Keratinocyte (primary cell): ENCODE measurements at regions not wholly inside any gene's neighbourhood (a gene's known extent, or its start where the extent isn't known, plus 50 kb on each side); places are given as distances from the start of the nearest gene placed in this dataset.

Experiments used
- DNase-seq: peaks from one replicate; pipeline ENCODE4 v3.0.0-alpha.2; 2011; ENCODE audit warnings: low read depth, missing footprints, low spot score
- FAIRE-seq: peaks from 2 replicates; lab custom pipeline; 2011; peaks lifted over from hg19 to GRCh38; lab: Jason Lieb, UNC
- H2AFZ ChIP-seq: 2 replicates; pipeline ENCODE4 v1.6.0; 2012; ENCODE audit warnings: low read length, control low read depth, inconsistent platforms; ENCODE audit not compliant: control insufficient read depth
- H3K27ac ChIP-seq: 2 replicates; pipeline ENCODE4 v1.5.1; 2011; ENCODE audit warnings: low read length; ENCODE audit not compliant: control insufficient read depth, insufficient read depth
- H3K27me3 ChIP-seq: 3 replicates; pipeline ENCODE4 v1.6.0; 2011; ENCODE audit warnings: low read length; ENCODE audit not compliant: control insufficient read depth, insufficient read depth; ENCODE audit errors: extremely low read depth
- H3K36me3 ChIP-seq, 2 experiments: 2 replicates in 1 of 2; 3 replicates in 1 of 2; pipeline ENCODE4 v1.5.1; 2011; ENCODE audit warnings: low read length in 2 of 2, mild to moderate bottlenecking in 1 of 2; ENCODE audit not compliant: control insufficient read depth in 2 of 2, insufficient read depth in 2 of 2; ENCODE audit errors: extremely low read depth in 1 of 2
- H3K4me1 ChIP-seq: 3 replicates; pipeline ENCODE4 v1.5.1; 2011; ENCODE audit warnings: low read length; ENCODE audit not compliant: control insufficient read depth, insufficient read depth; ENCODE audit errors: extremely low read depth
- H3K4me2 ChIP-seq: 3 replicates; pipeline ENCODE4 v1.6.0; 2011; ENCODE audit warnings: low read depth, low read length; ENCODE audit not compliant: control insufficient read depth, insufficient read depth; ENCODE audit errors: extremely low read depth
- H3K4me3 ChIP-seq, 3 experiments: fragments of 200-600 bp in 1 of 3; sonication (generic) in 1 of 3; 2 replicates in 2 of 3; 3 replicates in 1 of 3; pipeline ENCODE4 v1.5.1; 2011 to 2016; ENCODE audit warnings: low read length in 3 of 3, mild to moderate bottlenecking in 3 of 3, control low read depth in 2 of 3, inconsistent platforms in 1 of 3, low read depth in 1 of 3, mixed read lengths in 1 of 3, mixed run types in 1 of 3, moderate library complexity in 1 of 3; ENCODE audit not compliant: control insufficient read depth in 2 of 3, insufficient read depth in 2 of 3; ENCODE audit errors: extremely low read depth in 1 of 3
- H3K79me2 ChIP-seq: 2 replicates; pipeline ENCODE4 v1.6.0; 2012; ENCODE audit warnings: low read length; ENCODE audit not compliant: control insufficient read depth, insufficient read depth
- H3K9ac ChIP-seq: 3 replicates; pipeline ENCODE4 v1.6.0; 2011; ENCODE audit warnings: low read length; ENCODE audit not compliant: control insufficient read depth, insufficient read depth; ENCODE audit errors: extremely low read depth
- H3K9me1 ChIP-seq: 3 replicates; pipeline ENCODE4 v1.6.0; 2011; ENCODE audit warnings: low read length; ENCODE audit not compliant: control insufficient read depth, insufficient read depth; ENCODE audit errors: extremely low read depth
- H3K9me3 ChIP-seq: 2 replicates; pipeline ENCODE4 v1.5.1; 2012; ENCODE audit warnings: low read depth, low read length; ENCODE audit not compliant: control insufficient read depth
- H4K20me1 ChIP-seq: 3 replicates; pipeline ENCODE4 v1.6.0; 2011; ENCODE audit warnings: low read length; ENCODE audit not compliant: control insufficient read depth, insufficient read depth; ENCODE audit errors: extremely low read depth
- CTCF ChIP-seq, 3 experiments: IDR thresholded peaks in 1 of 3; conservative IDR thresholded peaks in 1 of 3; optimal IDR thresholded peaks in 1 of 3; 2 replicates in 2 of 3; 3 replicates in 1 of 3; pipeline versions ENCODE3 to v1.5.1; 2011; ENCODE audit warnings: low read length in 3 of 3, mild to moderate bottlenecking in 3 of 3, moderate library complexity in 2 of 3, control low read depth in 1 of 3, inconsistent platforms in 1 of 3; ENCODE audit not compliant: insufficient read depth in 2 of 3; ENCODE audit errors: extremely low read depth in 1 of 3
- EZH2 ChIP-seq: IDR thresholded peaks from one replicate; pipeline ENCODE4 v1.6.1; 2012; ENCODE audit warnings: inconsistent platforms, mild to moderate bottlenecking, low read length, moderate library complexity
- dilution Hi-C: fragments of 300-500 bp; cut with MboI; formaldehyde crosslinking; loops from one replicate; pipeline ENCODE4 v1.7.0; 2020; ENCODE audit warnings: low sequenced_read_pairs; ENCODE audit not compliant: extremely low pct_ligation_motif_present

DNA sequence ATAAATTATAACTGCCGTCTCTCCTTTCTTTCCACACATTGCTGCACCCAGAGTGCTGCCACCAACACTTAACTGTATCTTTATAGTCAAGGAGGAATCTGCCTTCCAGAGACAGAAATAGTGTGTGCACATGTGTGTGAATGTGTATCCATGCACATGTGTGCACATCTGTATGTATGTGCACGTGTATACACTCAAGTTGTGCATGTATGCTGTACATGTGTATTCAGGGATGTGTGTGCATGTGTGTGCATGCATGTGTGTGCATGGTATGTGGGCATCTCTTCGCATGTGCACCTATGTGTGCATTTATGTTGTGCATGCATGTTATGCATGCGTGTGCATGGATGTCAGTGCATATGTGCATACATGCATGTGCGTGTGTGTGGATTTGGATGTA is 253.3 kb downstream of the KLF6 start:
- no peak for DNase-seq
- H3K9me1 ChIP-seq: no peaks in the 10 kb centered on the region
- no peaks in the 10 kb centered on the region for H3K79me2 ChIP-seq
- dilution Hi-C loops: no loop called here
- H3K4me1 ChIP-seq: peaks cover 42% of the 10 kb centered on the region
- no peak overlapping the region for H3K9ac ChIP-seq
- no peaks in the 10 kb centered on the region for H3K36me3 ChIP-seq
- FAIRE-seq: peak; percentile 61
- H3K27ac ChIP-seq: peak overlapping the region; percentile 92
- H3K4me2 ChIP-seq: peak overlapping the region; percentile 65
- TF ChIP-seq EZH2: no peak
- no peak for TF ChIP-seq CTCF (optimal IDR thresholded peaks at IDR 0.05 in 1 of 3, IDR thresholded peaks at IDR 0.05 in 1 of 3, conservative IDR thresholded peaks at IDR 0.05 in 1 of 3; ENCODE audit: extremely low read depth in 1 of 3, insufficient read depth in 2 of 3, low read length in 3 of 3)
- H2AFZ ChIP-seq: no peak overlapping the region
- H3K4me3 ChIP-seq: no peak overlapping the region
- no peaks in the 10 kb centered on the region for H4K20me1 ChIP-seq
- H3K9me3 ChIP-seq: no peaks in the 10 kb centered on the region
- H3K27me3 ChIP-seq: no peaks in the 10 kb centered on the region

GRCh38 chr10:3530783-3531645 is 254.0 kb downstream of the KLF6 start:
- Histone ChIP-seq H3K79me2 (no peaks in the 10 kb centered on the region), H3K4me2 (peak overlapping the region; percentile 65), H3K9me1 (no peaks in the 10 kb centered on the region), H3K36me3 (no peaks in the 10 kb centered on the region), H4K20me1 (no peaks in the 10 kb centered on the region), H3K9ac (peak overlapping the region; percentile 60), H3K9me3 (no peaks in the 10 kb centered on the region), H3K4me3 (peak overlapping the region in 1 of 3 experiments; percentile 2), H3K27ac (peak overlapping the region; percentile 92), H3K27me3 (no peaks in the 10 kb centered on the region), H3K4me1 (peaks cover 47% of the 10 kb centered on the region), H2AFZ (peak overlapping the region; percentile 57)
- TF ChIP-seq EZH2 (no peak), CTCF (optimal IDR thresholded peaks at IDR 0.05 in 1 of 3, IDR thresholded peaks at IDR 0.05 in 1 of 3, conservative IDR thresholded peaks at IDR 0.05 in 1 of 3; ENCODE audit: extremely low read depth in 1 of 3, insufficient read depth in 2 of 3, low read length in 3 of 3) (no peak)
- FAIRE-seq (peak; percentile 71), DNase-seq (peak; percentile 30)
- dilution Hi-C loops: no loop called here
